ENCODE measurements at regions not wholly inside any gene's neighbourhood (a gene's known extent, or its start where the extent isn't known, plus 50 kb on each side); places are given as distances from the start of the nearest gene placed in this dataset.

- no peak for TF ChIP-seq EP300 (IDR thresholded peaks at IDR 0.05)
- TF ChIP-seq CTCF (IDR thresholded peaks at IDR 0.05) = no peak
- no peak for TF ChIP-seq POLR2A (IDR thresholded peaks at IDR 0.05)
- no peak for TF ChIP-seq POLR2AphosphoS5 (IDR thresholded peaks at IDR 0.05)
- 85 to 88% methylated on average over 10 of the region's 10 CpGs for WGBS, 2 donors
- no peaks in the 10 kb centered on the region for H3K27me3 ChIP-seq
- no peak for DNase-seq
- intact Hi-C loops (cut with DNase I) = no loop called here
- no peaks in the 10 kb centered on the region for H3K9me3 ChIP-seq
- H3K4me3 ChIP-seq = no peak overlapping the region
- H3K4me1 ChIP-seq = peaks cover 0 to 27% (median 18%) of the 10 kb centered on the region in 4 donors
- H3K36me3 ChIP-seq = no peaks in the 10 kb centered on the region
- H3K27ac ChIP-seq = peak overlapping the region in 2 of 4 donors; percentile 52 to 62
Measured at GRCh38 chr12:108046135-108046534, 83.0 kb upstream of the WSCD2 start.

GRCh38 chr12:108046650-108047049, 82.4 kb upstream of the WSCD2 start:
- TF ChIP-seq EP300 (IDR thresholded peaks at IDR 0.05) = no peak
- H3K4me1 ChIP-seq = peaks cover 0 to 25% (median 17%) of the 10 kb centered on the region in 4 donors
- peak overlapping the region in 2 of 4 donors; percentile 25 to 29 for H3K4me3 ChIP-seq
- peak; percentile 65 for DNase-seq
- WGBS, 2 donors = 69 to 82% methylated on average over 12 of the region's 12 CpGs
- no peaks in the 10 kb centered on the region for H3K36me3 ChIP-seq
- peak overlapping the region in 3 of 4 donors; percentile 35 to 62 (median 52) for H3K27ac ChIP-seq
- H3K9me3 ChIP-seq = no peaks in the 10 kb centered on the region
- no peaks in the 10 kb centered on the region for H3K27me3 ChIP-seq
- intact Hi-C loops (cut with DNase I) = no loop called here

GRCh38 chr12:108047071-108047550, 82.0 kb upstream of the WSCD2 start:
- intact Hi-C loops (cut with DNase I) = no loop called here
- Histone ChIP-seq H3K27me3 (no peaks in the 10 kb centered on the region), H3K4me3 (peak overlapping the region in 2 of 4 donors; percentile 25 to 29), H3K9me3 (no peaks in the 10 kb centered on the region), H3K4me1 (peaks cover 0 to 25% (median 17%) of the 10 kb centered on the region in 4 donors), H3K27ac (peak overlapping the region in 3 of 4 donors; percentile 35 to 62 (median 52)), H3K36me3 (no peaks in the 10 kb centered on the region)
- TF ChIP-seq POLR2A (IDR thresholded peaks at IDR 0.05) (no peak), EP300 (IDR thresholded peaks at IDR 0.05) (peak in 1 of 4 donors; percentile 24), POLR2AphosphoS5 (IDR thresholded peaks at IDR 0.05) (peak; percentile 43 to 74 (median 60)), CTCF (IDR thresholded peaks at IDR 0.05) (no peak)
- 21 to 67% methylated on average over 5 of the region's 5 CpGs for WGBS, 2 donors
- DNase-seq = no peak

GRCh38 chr12:108048686-108049085, 80.4 kb upstream of the WSCD2 start:
- intact Hi-C loops (cut with DNase I) = no loop called here
- WGBS, 2 donors = 53 to 80% methylated on average over 5 of the region's 5 CpGs
- Histone ChIP-seq H3K4me1 (peaks cover 0 to 19% (median 13%) of the 10 kb centered on the region in 4 donors), H3K27ac (no peak overlapping the region), H3K27me3 (no peaks in the 10 kb centered on the region), H3K4me3 (no peak overlapping the region), H3K36me3 (no peaks in the 10 kb centered on the region), H3K9me3 (no peaks in the 10 kb centered on the region)
- no peak for DNase-seq
- no peak for TF ChIP-seq EP300 (IDR thresholded peaks at IDR 0.05)
- no peak for TF ChIP-seq POLR2AphosphoS5 (IDR thresholded peaks at IDR 0.05)
- TF ChIP-seq POLR2A (IDR thresholded peaks at IDR 0.05) = no peak
- no peak for TF ChIP-seq CTCF (IDR thresholded peaks at IDR 0.05)

- Histone ChIP-seq H3K4me3 (no peak overlapping the region), H3K27ac (no peak overlapping the region), H3K4me1 (peaks cover 0 to 19% (median 13%) of the 10 kb centered on the region in 4 donors), H3K27me3 (no peaks in the 10 kb centered on the region), H3K9me3 (no peaks in the 10 kb centered on the region), H3K36me3 (no peaks in the 10 kb centered on the region)
- intact Hi-C loops (cut with DNase I) = no loop called here
- TF ChIP-seq EP300 (IDR thresholded peaks at IDR 0.05) = no peak
- TF ChIP-seq POLR2AphosphoS5 (IDR thresholded peaks at IDR 0.05) = no peak
- no peak for TF ChIP-seq POLR2A (IDR thresholded peaks at IDR 0.05)
- no peak for TF ChIP-seq CTCF (IDR thresholded peaks at IDR 0.05)
- DNase-seq = no peak
- WGBS, 2 donors = 59 to 70% methylated on average over 5 of the region's 5 CpGs
Measured at GRCh38 chr12:108050696-108051095, 78.4 kb upstream of the WSCD2 start.
